Embryonic facial prominence (tissue), 1 donor: ENCODE measurements at regions not wholly inside any gene's neighbourhood (a gene's known extent, or its start where the extent isn't known, plus 50 kb on each side); places are given as distances from the start of the nearest gene placed in this dataset.

ENCODE experiments used
- DNase-seq: peaks from one replicate; pipeline ENCODE4 v3.0.0-alpha.2; 2016; ENCODE audit errors: extremely low spot score

DNA sequence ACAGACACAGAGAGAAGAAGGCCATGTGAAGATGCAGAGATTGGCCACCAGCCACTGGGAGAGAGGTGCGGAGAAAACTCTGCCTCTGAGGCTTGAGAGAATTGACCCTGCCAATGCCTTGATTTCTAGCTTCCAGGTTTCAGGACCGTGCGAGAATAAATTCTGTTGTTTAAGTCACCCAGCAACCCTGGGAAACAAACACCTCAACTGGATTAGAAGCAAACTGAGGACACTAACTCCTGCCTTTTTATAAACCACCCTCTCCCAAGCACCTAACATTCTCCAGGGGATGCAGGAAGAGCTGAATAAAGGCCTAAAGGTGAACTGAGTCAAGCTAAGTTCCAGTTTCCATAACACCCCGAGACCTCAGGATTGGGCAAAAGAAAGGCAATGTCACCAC, 136.1 kb downstream of the ANKRD60 start:
- no peak for DNase-seq

DNA sequence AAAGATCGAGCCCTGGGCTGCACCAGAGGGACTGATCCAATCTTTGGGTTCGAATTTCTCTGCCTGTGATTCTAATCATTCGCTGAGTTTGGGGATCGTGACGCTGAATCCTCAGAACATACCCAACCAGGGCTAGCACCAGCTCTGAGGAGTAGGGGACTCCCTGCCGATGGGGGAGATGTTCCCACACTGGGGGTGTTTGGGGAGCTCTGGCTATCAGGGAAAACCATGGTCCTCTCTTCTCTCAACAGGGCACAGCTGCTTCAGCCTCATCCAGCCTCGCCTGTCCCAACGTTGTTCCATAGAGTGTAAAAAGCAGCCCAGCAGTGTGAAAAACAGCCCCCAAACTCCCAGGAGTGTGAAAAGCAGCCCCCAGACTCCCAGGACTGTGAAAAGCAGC, 136.6 kb downstream of the ANKRD60 start:
- DNase-seq, result no peak

DNA sequence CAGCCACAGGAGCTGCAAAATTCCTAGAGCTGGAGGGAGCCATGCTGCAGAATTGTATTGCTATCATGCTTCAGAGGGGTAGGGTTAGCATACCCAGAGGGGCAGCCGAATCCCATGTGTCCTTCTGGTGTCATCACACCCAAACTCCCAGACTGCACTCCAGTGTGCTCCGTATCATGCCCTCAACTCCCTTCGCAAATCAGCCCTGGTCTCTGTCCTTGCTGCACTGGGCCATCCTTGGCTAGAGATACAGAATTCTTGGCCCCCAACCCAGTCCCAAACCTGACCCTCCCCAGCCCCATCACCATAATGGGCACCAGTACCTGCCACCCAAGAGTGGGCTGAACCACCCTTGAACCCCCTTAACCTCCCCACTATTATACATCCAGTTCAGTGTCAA, 138.3 kb downstream of the ANKRD60 start:
- DNase-seq, result no peak

DNA sequence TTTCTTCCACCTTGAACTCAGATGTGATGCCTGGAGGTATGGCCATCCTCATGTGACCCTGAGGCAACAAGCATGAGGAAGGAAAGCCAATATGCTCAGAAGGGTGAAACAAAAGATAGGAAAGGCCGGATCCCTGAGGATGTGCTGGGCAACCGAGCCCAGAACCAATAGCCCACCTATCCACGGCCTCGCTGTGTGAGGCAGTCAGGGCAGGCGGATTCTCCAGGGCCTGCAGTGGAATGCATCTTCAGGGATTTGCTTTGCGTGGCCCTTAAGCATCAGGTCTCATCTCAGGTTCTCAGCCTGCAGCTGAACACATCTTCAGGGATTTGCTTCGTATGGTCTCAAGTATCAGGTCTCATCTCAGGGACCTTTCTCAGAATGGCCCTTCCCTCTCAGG, 139.8 kb downstream of the ANKRD60 start:
- no peak for DNase-seq

DNA sequence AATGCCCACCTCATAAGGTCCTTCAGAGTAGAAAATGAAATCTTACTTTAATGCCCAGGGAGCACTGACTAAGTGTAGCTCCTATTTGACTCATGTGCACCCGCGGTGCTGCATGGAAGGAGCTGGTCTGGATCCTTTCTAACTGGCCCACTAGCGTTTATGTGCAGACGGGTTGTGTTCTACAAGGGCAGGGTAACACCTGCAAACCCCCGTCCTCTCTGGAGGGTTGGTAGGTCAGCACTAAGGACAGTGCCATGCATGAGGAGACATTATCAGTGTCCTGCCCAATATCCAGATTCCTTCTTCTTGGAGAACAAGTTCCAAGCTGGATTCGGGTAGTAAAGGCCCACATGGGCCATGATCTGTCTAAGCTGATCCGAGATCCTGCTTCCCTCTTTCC, 140.3 kb downstream of the ANKRD60 start:
- DNase-seq, result no peak

DNA sequence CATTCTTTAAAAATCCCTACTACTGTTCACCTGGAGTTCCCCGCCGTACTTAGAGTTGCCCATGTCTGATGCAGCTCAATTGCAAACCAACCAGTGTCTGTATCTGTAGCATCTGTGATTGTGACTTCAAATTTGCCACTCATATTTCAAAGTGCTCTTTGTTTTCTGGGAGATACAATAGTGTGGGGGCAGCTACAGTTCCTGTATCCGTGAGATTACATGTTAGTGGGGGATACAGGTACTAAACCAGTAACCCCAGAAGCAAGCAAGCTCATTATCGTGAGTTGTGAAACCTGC, 140.9 kb downstream of the ANKRD60 start:
- DNase-seq, result no peak

DNA sequence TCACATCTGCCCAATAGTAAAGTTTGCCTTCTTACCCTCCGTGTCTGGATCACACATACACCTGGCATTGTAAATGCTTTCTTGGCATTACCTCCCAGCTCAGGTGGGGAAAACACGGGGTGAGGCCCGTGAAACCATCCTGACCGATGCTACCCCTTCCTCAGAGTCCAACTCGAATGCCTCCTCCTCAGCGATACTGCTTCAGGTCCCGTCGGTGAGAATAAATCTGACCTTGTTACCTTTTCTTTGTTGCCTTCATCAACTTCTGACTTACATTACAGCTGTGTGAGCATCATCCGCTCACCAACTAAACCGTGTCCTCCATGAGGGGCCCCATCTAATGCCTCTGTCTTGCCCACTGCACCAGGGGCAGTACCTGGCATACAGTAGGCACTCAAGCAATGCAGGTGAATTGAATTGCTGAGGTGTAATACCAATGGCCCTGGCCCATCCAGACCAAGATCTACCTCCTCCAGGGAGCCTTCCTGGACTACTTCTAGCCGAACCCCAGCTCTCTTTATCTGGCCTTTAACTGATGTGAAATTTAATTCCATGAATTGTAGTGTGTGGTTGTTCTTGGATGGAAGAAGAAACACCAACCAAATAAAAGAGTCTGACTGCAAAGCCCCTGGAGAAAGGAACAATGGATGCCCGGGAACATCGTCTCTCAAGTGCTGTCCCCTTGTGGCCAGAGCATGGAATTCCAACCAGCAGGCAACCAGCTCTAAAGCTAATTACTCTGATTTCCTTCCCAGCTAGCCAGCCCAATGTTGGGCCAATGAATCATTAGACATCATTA, 141.5 kb downstream of the ANKRD60 start:
- no peak for DNase-seq

DNA sequence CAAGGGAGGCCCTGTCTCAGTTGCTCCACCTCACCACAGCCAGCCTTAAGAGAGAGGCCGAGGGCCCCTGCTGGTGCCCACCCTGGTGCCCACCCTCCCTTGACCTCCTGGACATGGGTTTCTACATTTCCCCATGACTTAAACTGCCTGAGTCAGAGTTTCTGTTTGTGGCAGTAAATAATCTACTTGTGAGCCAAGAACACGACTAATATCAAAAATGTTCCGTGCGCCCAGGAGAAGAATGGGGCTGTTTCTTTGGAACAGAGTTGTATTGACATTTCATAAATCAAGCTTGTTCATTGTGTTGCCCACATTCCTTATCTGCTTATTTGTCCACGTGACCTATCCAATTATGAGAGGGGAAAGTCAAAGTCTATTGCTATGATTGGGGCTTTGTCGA, 143.5 kb downstream of the ANKRD60 start:
- DNase-seq, result no peak

DNA sequence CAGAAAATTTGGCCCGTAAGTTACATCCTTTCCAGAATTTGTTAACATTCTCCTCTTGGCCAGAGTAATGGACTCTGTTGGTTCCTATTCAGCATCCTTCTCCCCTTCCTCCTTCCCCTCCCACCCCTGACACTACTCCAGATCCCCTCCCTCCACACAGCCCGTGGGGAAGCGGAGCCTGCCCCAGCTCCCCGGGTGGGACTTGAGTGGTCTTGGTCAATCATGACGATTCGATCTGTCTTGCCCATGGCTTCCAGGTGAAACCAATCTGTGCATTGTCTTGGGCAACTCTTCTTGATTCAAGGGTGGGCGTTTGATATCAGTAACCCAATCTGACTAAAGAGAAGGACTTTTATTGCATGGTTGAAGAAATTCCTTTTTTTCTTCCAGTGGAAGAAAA, 143.9 kb downstream of the ANKRD60 start:
- DNase-seq, result no peak

DNA sequence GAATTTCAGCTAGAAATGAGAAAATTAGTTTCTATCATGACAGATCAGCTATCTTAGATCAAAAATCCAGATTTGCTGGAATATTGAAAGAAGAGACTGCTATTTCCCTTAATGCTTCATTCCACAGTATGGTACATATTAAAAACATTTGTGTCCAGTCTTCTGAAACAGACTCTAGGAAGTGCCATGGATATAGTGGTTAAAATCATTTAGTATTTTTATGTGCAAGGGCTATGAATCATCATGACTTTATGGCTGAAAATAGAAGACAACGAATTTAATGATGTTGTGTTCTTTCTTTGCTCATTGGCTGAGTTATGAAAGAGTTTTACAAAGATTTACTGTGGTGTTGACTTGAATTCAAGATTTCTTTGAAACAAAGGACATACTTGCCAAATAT, 146.6 kb downstream of the ANKRD60 start:
- DNase-seq, result no peak

DNA sequence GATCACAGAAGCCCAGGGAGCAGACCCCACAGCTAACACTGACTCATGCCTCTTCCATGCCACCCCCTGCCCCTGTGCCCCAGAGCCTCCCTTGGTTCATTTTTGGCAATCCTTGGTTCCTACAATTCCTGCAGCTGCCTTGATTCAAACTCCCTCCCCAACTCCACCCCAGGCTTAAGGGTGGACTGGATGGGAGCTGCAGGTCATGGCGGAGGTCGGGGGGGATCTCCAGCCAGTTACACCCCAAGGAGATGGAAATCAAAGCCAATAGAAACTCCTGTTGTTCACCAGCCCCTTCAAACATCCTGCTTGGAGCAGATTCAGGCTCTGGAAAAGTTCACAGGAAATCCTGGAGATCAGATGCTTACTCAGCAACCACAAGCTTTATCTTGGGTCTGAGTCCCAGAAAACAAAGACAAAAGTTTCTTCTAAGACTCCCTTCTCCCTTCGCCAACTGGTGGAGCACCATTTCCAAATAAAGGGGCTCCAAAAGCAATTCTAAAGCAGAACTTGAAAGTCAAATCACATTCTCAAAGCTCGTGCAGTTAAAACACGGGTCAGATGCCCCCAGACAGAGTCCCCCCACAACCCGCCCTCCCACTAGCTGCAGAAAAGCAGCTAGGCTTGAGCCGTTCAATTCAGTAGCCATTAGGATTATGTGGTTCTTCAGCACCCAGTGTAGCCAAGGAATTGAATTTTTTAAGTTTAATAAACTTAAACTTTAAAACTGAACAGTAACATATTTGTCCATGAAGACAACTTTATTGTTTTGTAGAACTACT, 149.5 kb downstream of the ANKRD60 start:
- DNase-seq, result no peak

DNA sequence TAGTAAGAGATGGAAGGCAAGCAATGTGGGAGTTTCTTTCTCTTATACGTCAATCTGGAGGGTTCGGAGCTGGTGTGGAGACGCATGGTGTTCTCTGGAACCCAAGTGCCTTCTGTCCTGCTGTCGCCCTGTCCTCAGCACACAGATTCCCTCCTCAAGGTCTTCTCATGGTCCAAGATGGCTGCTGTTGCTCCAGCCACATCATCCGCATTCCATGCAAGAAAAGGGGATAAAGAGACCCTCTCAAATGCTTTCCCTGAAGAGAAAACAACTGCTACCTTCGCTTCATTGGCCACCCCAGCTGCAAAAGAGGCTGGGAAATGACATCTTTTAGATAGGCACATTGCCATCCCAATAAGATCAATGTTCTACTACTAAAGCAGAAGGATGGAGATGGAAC, 151.2 kb downstream of the ANKRD60 start:
- no peak for DNase-seq

DNA sequence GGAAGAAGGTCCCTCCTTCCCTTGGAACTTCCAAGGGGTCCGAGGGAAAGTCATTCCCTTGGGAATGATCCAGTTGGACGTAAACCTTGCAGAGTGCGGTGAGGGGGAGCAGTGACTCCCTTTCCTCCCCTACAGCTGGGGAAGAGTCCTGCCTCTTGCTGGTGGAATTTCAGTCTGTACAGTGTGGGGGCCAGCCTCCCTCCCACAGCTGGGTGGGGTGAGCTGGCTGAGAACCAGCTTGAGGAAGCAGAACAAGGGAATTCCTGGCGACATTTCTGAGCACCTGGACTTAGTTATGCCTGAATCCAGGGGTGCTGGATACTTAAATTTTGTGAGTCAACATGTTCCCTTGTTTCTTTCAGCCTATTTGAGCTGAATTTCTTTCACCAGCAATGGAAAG, 152.0 kb downstream of the ANKRD60 start:
- no peak for DNase-seq

DNA sequence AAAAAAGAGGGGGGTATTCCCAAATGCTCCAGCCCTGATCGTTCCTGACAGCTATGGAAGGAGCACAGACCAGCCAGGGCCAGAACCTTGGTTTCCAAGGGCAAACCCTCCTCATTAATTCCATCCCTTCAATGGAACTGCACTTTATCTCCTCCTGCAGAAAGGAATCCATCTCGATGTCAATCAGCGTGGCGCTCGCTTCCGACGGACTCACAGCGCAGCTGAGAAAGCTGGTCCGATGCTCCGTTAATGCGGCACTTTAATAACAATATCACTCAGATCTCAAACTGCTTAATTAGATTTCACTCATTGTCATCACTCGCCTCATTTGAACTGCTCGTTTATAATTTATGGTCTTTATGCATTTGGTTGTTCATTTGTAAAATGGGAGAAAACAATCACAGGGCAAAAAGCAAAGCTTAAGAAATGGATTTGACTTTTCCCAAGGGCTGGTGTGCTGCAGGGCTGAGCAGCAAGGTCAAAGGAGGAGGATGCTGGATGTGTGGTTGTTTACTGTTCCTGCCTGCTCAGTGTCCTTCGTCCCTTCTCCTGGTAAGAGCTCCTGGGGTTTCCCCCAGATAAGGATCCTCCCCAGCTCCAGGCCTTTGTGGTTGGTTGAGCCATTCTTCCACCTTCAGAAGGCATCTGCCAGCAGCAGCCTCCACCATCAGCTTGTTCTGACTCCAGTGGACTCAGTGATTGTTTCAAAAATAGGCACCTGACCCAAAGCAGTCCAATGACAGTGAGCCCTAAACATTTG, 152.7 kb downstream of the ANKRD60 start:
- no peak for DNase-seq

DNA sequence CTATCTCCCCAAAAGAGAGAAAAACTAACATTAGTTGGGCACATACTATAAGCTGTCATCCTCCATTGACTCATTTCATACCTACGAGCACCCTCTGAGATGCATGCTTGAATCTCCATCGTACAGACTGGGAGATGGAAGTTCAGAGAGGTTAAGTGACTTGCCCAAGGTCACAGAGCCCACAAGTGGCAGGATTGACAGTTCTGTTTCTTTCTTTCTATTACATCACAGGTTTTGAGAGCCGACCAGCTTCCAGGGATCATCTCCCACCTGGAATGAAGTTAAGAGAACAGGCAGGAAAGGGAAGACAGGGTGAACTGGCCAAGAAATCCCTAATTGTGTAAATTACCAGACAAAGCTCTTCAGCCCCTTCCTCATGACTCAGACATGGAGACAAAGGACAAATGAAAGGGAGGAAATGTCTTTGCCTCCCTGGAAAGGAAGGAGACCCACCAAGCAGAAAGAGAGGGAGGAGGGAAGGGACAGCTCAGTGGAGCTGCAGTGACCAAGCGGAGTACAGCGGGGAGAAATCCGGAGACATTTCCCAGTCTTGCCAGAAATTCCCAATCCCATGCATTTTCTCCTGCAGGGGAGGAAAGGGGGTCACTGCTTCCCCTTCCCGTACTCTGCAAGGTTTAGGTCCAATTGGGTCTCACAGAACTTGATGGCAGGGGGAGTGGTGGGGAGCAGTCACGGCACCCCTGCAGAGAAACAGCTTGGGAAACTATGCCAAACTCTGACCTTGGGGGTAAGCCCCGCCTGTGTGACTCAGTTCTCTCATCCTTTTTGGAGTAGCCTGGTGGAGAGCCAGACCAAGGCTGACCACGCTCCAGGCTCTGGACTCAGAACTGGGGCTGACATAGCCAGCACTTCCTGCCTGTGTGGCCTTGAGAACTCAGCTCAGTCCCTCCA, 154.3 kb downstream of the ANKRD60 start:
- no peak for DNase-seq

DNA sequence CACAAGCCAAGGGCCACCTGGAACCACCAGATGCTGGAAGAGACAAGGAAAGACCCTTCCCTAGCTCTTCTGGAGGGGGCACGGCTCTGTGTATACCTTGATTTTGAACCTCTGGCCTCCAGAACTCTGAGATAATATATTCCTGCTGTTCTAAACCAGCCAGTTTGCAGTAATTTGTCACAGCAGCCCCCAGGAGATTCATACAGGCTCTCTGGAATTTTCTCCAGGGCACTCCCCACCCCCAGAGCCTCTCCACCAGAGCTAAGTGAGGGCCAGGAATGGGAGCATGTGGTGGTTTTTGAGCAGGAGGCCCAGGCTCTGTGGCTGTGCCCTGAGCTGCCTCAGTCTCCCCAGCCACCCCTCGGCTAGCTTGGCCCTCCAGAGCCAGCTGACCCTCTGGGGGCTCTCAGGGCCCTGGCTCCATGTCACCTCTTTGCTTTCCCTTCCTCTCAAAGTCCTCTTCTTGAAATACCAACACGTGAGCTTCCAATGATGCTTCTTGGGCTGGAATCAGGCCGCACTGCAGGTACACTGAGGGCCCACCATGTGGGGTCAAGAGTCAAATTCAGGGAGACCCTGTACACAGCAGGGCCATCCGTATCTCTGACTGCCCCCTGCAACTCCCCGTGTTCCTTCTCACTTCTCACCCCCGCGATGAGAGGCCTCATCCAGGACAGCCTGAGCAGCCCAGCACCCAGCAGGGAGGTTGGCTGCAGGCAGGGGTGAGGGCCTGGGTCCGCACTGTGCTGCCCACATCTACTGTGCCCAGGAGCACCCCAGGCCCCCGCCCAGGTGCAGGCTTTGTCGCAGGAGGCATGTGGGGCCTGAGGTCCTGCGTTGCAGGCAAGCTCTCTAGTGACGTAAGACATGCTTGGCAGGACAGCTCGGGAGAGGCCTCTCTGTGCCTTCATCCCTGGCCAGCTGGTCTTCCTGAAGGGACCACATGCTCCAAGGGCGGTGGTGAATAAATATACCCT, 155.5 kb downstream of the ANKRD60 start:
- no peak for DNase-seq

DNA sequence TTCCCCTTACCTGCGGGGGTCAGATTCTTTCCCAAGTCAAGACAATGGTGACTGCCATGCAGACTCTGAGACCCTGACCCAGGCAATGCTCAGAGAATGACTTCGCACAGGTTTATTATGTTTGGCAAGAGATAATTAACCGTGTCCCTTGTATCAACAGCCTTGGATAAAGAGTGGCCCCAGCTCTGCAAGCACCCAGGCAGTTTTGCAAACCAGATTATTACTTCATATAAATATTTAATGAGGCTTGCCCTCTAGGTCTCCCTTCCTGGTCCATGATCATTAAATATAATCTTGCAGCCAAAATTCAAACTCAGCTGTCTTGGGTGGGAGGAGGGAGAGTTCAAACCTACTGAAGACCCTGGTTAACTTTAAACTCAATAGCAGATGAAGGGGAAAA, 156.5 kb downstream of the ANKRD60 start:
- no peak for DNase-seq

DNA sequence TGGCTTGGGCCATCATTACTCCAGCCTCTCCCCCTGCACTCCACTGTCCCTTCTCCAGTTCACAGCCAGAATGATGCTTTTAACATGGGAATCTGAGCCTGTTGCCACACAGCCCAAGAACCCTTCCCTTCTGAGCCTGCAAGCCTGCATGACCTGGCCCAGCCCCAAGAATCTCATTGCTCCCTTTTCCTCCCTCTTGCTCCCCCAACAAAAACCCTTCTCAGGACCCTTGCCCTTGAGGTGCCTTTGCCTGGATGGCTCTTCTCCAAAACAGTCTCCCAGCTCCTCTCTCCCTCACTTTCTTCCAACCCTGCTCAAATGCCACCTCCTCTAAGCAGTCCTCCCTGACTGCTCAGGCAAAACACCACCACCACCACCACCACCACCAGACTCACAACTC, 157.2 kb downstream of the ANKRD60 start:
- DNase-seq, result no peak

DNA sequence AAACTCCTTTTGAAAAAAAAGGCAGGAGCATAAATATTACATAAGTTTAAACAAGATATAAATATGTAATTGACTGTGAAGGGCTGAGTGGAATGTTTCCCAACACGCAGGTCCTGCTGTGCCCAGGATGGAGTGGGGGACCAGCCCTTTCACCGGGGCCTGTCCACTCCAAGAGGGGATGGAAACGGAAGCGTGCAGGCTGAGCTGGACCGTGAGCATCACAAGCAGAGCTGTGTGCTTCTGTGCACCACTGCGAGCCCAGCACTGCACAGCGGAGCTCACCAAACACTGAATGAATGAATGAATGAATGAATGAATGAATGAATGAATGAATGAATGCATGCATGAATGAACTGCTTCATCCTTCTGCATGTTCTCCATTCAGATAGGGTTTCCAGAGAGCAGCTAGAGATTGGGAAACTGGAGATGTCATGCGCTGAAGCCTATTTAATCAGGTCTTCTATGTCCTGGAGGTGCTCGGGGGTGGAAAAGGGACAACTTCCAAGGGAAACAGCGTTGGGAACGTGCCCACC, 157.7 kb downstream of the ANKRD60 start:
- no peak for DNase-seq
